HG02610 (cell line): ENCODE measurements at regions not wholly inside any gene's neighbourhood (a gene's known extent, or its start where the extent isn't known, plus 50 kb on each side); places are given as distances from the start of the nearest gene placed in this dataset.

ENCODE experiments used
- ATAC-seq: cut with Tn5 transposase; IDR thresholded peaks from one replicate; pipeline ENCODE4 v1.9.1; 2021; ENCODE audit warnings: mild to moderate bottlenecking, moderate library complexity; ENCODE audit not compliant: unreplicated experiment

DNA sequence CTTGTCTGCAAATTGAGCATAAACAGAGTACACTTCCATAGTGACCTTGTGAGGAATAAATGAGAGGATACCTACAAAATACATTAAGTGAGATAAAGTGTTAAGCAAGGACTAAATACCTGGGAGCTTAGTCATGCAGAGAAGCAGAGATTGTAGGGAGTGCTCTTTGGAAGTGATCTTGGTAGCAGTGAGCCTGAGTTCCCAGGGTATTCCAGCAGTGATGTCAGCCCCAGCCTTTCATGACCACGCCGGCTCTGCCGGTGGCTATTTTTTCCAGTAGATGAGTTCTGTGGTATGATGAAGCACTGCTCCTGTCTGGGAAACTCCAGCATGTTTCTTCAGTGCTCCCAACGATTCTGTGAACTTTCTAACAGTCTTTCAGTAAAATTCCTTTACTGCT, 391.5 kb upstream of the IGFBP7 start:
- no peak for ATAC-seq

DNA sequence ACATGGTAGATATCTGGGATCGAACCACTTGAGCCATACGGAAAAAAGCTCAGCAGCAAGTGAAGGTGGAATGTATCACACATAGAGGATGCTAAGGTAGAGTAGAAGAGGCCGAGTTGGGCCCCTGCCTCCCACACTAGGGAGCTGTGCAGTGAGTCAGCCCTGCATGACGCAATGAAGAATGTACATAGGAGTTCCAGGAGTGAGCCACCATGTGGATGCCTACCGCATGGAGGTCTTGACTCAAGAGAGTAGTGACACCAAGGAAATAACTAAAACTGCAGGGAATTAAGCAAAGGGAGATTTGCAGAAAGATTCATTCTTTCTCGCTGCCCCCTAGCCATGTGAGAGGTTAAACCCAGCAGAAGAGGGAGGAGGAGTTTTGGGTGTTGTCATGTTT, 389.6 kb upstream of the IGFBP7 start:
- no peak for ATAC-seq

DNA sequence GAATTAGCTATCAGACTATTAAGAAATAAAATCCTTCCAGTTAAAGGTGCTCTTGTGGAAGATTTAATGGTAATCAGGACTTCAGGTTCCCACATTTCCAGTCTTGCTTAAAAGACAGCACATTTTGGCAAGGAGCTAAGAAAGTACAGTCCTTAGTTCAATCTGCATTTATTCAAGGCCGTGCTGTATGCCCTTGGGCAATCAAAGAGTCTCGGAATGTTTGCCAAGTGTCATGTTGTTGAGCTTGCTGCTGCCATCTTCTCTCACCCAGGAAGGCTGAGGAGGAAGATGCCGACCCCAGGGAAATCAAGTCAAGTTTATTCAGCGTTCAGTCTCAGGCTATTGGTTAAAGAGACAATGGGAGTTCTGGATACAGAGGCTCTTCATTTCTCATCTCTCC, 388.1 kb upstream of the IGFBP7 start:
- no peak for ATAC-seq

DNA sequence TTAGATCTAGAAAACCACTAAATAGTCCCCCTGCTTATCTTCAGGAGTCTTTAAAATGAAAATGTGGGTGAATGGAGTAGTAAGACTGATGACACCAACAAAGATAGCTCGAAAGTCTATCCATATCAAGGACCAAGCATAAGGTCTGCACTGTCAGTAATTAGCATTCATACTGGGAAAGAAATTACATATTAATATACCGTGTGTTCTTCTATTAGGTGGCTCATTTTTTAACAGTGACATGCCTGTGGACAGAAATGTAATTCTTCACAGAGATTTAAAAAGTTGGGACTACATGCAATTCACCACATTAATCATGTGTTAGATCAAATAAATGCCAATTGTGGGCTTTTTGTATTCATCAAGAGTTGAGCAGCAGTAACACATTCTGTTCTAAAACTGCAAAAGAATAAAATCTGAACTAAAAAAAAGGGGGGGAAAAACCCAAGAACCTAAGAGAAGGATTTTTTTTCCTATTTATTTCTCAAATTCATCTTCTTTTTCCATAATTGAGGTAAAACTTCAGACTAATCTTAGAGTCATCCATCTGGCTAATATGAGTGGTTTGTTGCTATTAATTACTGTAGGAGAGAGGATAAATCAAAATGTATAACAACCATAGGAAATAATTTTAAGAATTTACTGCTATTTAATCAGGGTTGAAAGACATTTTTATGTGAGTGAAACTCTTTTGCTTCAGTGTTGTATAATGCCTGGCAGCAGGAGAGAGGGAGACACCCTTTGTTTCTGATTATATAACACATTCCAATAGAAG, 386.7 kb upstream of the IGFBP7 start:
- ATAC-seq: no peak

GRCh38 chr4:57494821-57495220, 384.6 kb upstream of the IGFBP7 start:
- ATAC-seq: no peak

DNA sequence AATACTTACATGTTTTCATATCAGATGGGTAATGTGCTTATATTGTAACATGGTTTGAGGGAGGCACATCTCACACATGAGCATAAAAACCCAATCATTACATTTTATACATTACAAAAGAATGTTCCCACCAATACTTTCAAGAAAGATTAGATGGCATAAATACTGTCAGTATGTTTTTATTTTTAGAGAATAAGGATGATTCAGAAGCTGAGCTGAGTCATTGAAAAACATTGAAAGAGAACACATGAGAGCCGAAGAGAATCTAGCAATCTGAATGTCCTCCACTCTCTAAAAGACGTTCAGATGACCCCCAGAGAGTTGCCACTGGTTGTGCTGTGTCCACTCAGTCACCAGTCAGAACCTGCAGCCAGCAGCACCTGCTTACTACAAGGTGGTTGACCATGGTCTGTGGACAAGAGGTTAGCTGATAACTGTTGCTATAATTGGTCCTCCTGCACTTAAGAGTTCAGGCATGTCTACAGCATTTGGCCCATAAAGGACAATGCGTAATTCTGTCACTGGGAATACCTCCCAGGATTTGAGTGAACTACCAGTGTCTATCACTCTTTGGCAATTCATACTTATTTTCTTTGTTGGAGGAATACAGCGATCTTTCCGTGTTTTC, 382.2 kb upstream of the IGFBP7 start:
- ATAC-seq: no peak

GRCh38 chr4:57491388-57491787, 381.2 kb upstream of the IGFBP7 start:
- no peak for ATAC-seq

DNA sequence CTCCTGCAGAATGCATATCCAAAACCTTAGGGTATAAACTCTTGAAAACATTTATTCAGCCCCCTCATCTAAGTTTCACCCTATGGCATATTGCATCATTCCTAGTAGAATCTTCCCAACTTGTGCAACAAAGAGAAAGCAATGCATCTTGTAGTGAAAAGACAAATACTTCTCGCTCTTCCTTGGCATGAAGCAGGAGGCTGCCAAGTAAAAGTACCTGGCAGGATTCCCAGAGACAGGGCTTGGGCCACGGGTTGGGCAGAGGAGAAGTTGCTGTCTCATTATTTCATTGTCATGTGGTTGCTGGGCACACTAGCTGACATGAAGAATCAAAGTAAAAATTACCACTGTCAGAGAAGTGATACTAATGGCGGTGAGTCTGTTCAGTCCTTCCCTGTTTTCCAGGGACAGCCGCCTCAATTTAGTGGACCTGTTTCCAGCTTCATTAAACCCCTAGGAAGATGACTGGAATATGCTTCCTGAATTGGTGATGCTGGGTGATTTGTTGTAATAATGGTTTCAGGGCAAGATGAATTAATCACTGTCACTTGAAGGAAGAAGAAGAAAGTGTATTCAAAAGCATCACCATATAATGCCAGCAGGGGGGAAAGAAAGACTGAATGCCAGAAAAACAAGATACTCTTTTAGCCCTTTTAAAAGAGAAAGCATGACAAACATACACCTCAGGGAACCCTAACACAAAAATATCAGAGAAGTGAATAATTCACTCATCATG, 380.5 kb upstream of the IGFBP7 start:
- no peak for ATAC-seq

DNA sequence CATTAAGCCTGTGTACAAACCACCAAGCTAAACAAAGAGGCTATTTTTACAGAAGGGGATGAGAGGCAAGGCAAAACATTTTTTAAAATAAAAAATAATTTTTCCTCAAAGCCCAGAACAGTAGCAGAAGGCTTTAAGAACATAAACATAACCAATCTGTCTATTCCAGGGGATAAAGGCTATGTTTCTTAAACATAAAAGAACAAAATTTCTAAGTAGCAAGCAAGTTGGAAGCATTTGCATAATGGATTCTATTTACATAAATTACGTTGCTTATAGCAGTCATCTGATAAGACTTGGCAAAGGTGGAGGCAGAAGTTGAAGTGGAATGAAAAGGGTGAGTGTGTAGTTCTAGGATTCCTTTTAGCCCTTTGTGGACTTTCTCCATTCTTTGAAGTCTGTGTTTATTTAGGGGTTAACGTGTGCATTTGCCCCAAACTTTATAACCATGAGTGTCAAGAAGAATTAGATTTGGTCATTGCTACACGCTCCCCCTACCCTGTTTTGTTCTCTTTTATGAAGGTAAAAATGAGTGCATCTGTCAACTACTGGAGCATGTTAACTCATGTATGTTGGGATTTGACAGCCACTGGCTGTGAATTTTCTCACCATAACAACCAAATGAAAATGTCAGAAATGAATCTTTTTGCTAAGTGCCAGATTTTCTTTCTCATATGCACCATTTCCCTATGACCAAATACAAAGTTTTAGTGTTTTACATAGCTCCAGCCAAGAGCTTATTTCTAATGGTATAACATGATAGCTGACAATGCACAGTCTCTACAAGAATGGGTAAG, 378.4 kb upstream of the IGFBP7 start:
- ATAC-seq: no peak

DNA sequence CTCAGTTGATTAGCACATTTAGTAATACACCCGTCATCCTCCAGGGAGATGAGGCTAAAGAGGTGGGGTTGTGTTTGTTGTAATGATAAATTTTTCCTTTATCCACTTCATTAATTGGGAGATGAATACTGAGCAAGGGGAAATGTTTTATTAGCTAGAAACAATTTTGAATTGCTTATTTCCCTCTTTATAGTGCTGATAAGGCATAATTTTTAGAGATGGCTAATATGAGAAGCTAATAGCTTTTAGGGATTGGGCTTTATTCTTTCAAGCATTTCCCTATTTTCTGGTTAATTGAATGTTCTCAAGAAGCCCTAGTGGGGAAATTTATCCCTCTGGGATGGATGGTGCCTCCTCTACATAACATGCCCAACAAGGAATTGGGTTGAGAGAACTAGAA, 365.2 kb upstream of the IGFBP7 start:
- ATAC-seq: no peak

GRCh38 chr4:57465321-57466056, 355.3 kb upstream of the IGFBP7 start:
- no peak for ATAC-seq

DNA sequence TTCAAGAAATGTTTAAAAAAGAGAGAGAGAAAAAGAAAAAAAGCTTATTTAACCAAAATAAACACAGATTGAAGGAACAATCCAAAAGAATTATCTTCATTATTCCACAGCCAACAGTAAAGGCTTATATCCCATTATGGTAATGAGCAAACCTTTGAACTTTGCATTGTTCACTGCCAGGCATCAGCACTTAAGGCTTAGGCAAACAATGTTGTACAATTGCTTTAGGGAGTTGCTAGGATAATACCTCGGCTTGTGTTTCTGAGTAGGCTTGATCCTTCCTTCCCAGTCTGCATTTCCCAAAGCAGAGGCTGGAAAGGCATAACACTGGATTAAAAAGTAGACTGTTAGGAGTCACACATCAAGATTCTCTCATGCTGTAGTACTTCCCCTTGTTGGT, 352.7 kb upstream of the IGFBP7 start:
- ATAC-seq: no peak

DNA sequence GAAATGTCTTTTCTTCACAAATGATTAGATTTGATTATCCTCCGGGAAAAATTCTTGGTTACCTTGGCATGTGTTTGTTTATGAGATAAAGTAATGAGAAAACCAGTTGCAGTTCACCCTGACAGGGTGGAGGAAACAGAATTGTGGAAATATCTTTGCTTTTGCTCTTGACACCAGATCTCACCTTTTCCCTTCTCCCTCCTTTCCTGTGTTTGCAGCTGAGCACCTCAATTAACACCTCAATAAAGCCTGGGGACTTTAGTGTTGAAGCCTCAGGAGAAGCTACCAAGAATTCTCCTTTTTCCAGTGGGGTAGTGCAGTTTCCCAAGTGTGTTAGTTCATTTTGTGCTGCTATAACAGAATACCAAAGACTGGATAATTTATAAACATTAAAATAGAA, 350.8 kb upstream of the IGFBP7 start:
- no peak for ATAC-seq

GRCh38 chr4:57448901-57449300, 338.7 kb upstream of the IGFBP7 start:
- no peak for ATAC-seq

DNA sequence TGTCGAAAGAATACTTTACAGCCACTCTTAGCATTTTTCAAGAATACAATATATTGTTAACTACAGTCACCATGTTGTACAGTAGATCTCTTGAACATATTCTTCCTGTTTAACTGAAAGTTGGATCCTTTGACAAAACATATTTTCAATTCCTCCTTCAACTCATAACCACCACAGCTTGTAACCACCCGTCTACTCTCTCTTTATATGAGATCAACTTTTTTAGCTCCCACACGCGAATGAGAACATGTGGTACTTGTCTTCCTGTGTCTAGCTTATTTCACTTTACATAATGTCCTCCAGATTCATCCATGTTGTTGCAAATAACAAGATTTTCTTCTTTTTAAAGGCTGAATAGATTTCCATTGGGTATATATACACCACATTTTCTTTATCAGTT, 338.3 kb upstream of the IGFBP7 start:
- no peak for ATAC-seq

DNA sequence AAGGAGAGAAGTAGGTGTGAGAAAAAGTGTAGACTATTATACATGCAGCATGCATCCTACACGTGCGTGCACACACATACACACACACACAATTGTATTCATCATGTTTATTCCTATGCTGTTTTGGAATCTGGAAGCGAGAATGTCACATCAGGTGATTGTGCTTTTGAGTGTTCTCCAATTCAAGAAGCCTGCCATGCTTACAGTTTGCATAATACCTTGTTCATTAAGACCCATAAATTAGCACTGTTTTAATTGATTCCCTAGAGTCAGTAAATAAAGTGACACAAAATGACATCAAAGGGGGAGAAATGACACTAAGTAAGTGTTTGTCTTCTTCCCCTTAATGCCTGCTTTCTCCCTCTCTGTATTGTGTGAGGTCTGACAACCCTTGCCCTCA, 336.1 kb upstream of the IGFBP7 start:
- no peak for ATAC-seq

DNA sequence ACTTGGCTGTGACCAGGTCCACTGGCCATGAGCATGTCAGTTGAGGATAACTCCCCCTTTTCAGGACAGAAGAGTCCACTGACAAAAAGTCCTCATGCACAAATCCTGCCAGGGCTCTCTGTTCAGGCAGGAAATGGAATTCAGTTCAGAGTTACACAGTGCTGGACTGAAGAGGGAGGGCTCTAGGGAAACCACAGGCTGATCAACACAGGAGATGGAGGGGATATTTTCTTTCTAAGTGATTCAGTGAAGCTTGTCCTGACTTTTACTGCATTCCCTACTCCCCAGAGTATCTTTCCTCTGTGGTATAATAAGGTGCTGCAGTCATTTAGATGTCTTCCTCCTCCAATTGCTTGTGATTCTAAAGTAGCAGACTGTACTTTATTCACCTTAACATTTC, 335.5 kb upstream of the IGFBP7 start:
- ATAC-seq: no peak

DNA sequence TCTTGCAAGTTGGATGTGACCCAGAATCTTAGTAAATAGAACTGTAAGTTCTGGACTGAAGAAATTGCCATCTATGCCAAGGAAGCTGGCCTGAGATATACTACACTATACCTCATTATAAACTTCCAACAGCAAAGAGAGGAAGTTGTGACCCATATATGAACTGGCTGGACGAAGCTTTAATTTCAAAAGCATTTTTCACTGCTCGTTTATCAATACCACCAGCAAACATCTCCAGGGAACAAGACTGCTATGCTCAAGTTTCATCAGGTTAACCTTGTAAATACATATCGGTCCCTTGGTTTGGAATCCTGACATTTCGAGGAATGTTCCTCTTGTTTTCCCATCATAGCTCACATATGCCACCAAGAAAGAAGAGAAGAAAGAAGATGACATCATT, 334.5 kb upstream of the IGFBP7 start:
- no peak for ATAC-seq

DNA sequence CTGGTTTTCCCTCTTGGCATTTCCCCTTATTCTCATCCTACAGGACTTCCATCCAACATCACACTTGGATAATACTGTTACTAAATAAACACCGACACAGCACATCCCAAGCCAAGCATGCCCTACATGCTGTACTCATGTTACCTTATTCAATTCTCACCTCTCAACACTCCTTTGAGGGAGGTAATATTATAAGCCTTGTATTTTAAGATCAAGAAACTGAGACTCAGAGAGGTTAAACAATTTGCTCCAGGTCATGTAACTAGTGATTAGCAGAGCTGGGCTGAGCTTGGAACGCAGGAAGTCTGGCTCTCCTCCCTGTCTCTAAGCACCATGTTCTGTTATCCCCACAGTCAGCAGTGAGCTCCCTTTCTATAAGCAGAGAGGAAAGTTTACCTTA, 333.6 kb upstream of the IGFBP7 start:
- no peak for ATAC-seq

- ATAC-seq: no peak
These were observed 333.1 kb upstream of the IGFBP7 start for GRCh38 chr4:57443308-57443707.

DNA sequence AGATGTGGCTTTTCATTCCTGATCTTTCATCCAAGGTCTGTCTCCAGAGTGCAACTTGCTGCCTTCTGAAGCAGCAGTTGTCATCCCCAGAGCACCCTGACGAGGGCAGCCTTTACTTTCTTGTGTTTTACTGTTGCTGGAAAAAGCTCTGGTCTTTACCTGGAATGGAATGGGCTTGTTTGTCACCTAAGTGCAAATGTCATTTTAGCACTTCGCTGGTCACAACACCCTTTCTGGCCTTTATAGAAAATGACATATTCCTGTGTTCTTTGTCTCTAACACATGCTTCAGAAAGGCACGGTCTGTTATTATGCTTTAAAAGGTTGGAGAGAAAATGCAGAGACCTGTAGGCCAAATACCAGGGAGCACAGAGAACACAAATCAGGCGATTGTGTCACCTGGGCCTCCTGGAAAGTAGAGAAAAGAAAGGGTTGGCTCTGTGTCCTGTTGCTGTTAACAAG, 332.7 kb upstream of the IGFBP7 start:
- ATAC-seq: no peak
